GM12878 (cell line): ENCODE measurements at regions not wholly inside any gene's neighbourhood (a gene's known extent, or its start where the extent isn't known, plus 50 kb on each side); places are given as distances from the start of the nearest gene placed in this dataset.

ENCODE experiments used
- CHD2 ChIP-seq: IDR thresholded peaks from 2 replicates; pipeline ENCODE4 v1.6.1; 2011; ENCODE audit warnings: low read depth, low read length, improper control_type of control experiment, borderline replicate concordance
- CREB1 ChIP-seq: IDR thresholded peaks from 2 replicates; pipeline ENCODE4 v1.6.1; 2012; ENCODE audit warnings: low read depth, mild to moderate bottlenecking, inconsistent platforms
- CTCF ChIP-seq, 3 experiments: IDR thresholded peaks in 2 of 3; conservative IDR thresholded peaks in 1 of 3; 2 replicates each; pipeline ENCODE4 v1.5.1; 2011; ENCODE audit warnings: low read depth in 3 of 3, low read length in 3 of 3, mild to moderate bottlenecking in 3 of 3, control low read depth in 2 of 3, moderate library complexity in 2 of 3, inconsistent platforms in 1 of 3, mixed read lengths in 1 of 3; ENCODE audit not compliant: control insufficient read depth in 2 of 3, insufficient read depth in 1 of 3; ENCODE audit errors: extremely low read depth in 1 of 3
- EP300 ChIP-seq, 2 experiments: fragments of 150-350 bp in 1 of 2; IDR thresholded peaks; 2 replicates each; pipeline ENCODE4 v1.6.1; 2011 to 2012; ENCODE audit warnings: low read depth in 2 of 2, low read length in 2 of 2, borderline replicate concordance in 1 of 2, improper control_type of control experiment in 1 of 2, inconsistent platforms in 1 of 2; ENCODE audit not compliant: control insufficient read depth in 1 of 2
- FOXK2 ChIP-seq: fragments of 450-650 bp; IDR thresholded peaks from 2 replicates; pipeline ENCODE4 v1.6.1; 2017; ENCODE audit warnings: mild to moderate bottlenecking, moderate library complexity
- JUNB ChIP-seq: IDR thresholded peaks from 2 replicates; pipeline ENCODE4 v1.6.1; 2016; ENCODE audit warnings: antibody characterized with exemption, mild to moderate bottlenecking
- POLR2AphosphoS5 ChIP-seq: IDR thresholded peaks from 2 replicates; pipeline ENCODE4 v1.6.1; 2011; ENCODE audit warnings: mild to moderate bottlenecking, low read length, inconsistent platforms
- SP1 ChIP-seq: IDR thresholded peaks from one replicate; pipeline ENCODE4 v1.6.1; 2011; ENCODE audit warnings: low read depth, low read length
- TBL1XR1 ChIP-seq: IDR thresholded peaks from 2 replicates; pipeline ENCODE4 v1.6.1; 2012; ENCODE audit warnings: low read depth, low read length, improper control_type of control experiment
- YY1 ChIP-seq: IDR thresholded peaks from 2 replicates; pipeline ENCODE4 v1.6.1; 2011; ENCODE audit warnings: low read depth, mild to moderate bottlenecking, low read length

- TF ChIP-seq CREB1 (no peak), CTCF (IDR thresholded peaks at IDR 0.05 in 2 of 3, conservative IDR thresholded peaks at IDR 0.05 in 1 of 3; ENCODE audit: control insufficient read depth in 2 of 3, extremely low read depth in 1 of 3, insufficient read depth in 1 of 3, low read depth in 3 of 3, low read length in 3 of 3) (no peak), SP1 (no peak), JUNB (no peak), EP300 (IDR thresholded peaks at IDR 0.05; ENCODE audit: borderline replicate concordance in 1 of 2, control insufficient read depth in 1 of 2, low read depth in 2 of 2, low read length in 2 of 2) (no peak), POLR2AphosphoS5 (no peak), FOXK2 (no peak), YY1 (no peak), CHD2 (no peak), TBL1XR1 (no peak)
Measured at GRCh38 chr3:118088696-118089095, 946.0 kb downstream of the IGSF11 start.
